ENCODE measurements at regions not wholly inside any gene's neighbourhood (a gene's known extent, or its start where the extent isn't known, plus 50 kb on each side); places are given as distances from the start of the nearest gene placed in this dataset.

- DNase-seq = no peak
Observed at GRCh38 chr7:128168667-128169210, 72.3 kb upstream of the LEP start.

GRCh38 chr7:128170461-128170860 is 70.6 kb upstream of the LEP start:
- DNase-seq = no peak

- no peak for DNase-seq
Observed at GRCh38 chr7:128171342-128171918, 69.6 kb upstream of the LEP start.

- DNase-seq = no peak
Observed at GRCh38 chr7:128172151-128172550, 68.9 kb upstream of the LEP start.

- DNase-seq = peak; percentile 29
Observed at GRCh38 chr7:128172963-128173362, 68.1 kb upstream of the LEP start.

- DNase-seq = peak; percentile 31
Observed at GRCh38 chr7:128174386-128174785, 66.7 kb upstream of the LEP start.

GRCh38 chr7:128176696-128177095 is 64.4 kb upstream of the LEP start:
- DNase-seq = no peak

- DNase-seq = no peak
Observed at GRCh38 chr7:128177768-128178550, 63.1 kb upstream of the LEP start.

GRCh38 chr7:128178611-128179010 is 62.5 kb upstream of the LEP start:
- no peak for DNase-seq

- no peak for DNase-seq
Observed at GRCh38 chr7:128188396-128189230, 52.5 kb upstream of the LEP start.

GRCh38 chr7:128189231-128189930 is 51.7 kb upstream of the LEP start:
- no peak for DNase-seq

- DNase-seq = no peak
Observed at GRCh38 chr7:128190051-128190647, 50.9 kb upstream of the LEP start.

- DNase-seq = no peak
Observed at GRCh38 chr7:128191136-128191844, 49.8 kb upstream of the LEP start.
